ENCODE measurements at regions not wholly inside any gene's neighbourhood (a gene's known extent, or its start where the extent isn't known, plus 50 kb on each side); places are given as distances from the start of the nearest gene placed in this dataset.
A peak's percentile ranks its signal among the peaks of the same experiment; 100 is the strongest.

- no peak for DNase-seq (ENCODE audit: low read depth in 2 of 2)
These were observed 139.5 kb downstream of the PFKFB3 start for GRCh38 chr10:6342096-6342685.

DNA sequence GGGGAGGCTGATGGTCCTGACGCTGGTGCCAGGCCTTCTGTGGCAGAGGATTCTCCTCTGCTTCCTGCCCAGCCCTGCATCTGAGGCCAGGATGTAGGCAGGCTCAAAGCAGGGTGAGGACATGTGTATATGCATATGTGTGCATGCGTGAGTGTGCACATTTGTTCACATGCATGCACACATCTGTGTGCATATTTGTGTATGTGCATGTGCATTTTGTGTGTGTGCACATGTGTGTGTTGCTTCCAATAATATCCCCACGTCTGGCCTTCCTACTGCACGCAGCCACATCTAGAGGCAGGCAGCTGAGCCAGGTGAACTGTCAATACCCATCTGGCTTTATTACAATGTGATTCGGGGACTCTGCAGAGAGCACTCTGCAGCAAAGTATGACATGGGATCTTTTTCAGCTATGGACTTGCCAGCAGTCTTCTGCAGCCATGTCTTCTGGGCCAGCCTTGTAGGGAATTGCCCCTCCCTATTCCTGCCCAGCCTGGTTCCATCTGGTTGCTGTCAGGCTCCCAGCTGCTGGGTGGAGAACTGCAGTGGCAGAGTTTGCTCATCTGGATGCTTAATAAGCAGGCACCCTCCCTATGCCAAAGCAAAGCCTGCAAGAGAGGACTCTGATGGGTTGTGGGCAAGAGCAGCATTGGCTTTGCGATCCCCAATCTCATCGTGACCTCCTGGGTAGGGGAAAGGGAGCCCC is 140.7 kb downstream of the PFKFB3 start:
- no peak for DNase-seq (ENCODE audit: low read depth in 2 of 2)

DNA sequence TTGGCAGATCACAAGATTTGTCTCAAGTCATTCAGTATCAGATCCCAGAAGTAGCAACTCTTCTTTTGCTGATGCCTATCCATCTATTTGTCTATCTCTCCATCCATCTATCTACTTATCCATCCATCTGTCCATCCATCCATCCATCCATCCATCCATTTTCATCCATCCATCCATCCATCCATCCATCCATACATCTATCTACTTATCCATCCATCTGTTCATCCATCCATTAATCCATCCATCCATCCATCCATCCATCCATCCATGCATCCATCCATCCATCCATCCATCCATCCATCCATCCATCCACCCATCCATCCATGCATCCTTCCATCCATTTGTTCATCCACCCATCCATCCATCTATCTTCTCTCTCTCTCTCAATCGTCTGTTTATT is 142.7 kb downstream of the PFKFB3 start:
- no peak for DNase-seq (ENCODE audit: low read depth in 2 of 2)

- DNase-seq (ENCODE audit: low read depth in 2 of 2): no peak
These were observed 143.9 kb downstream of the PFKFB3 start for GRCh38 chr10:6346631-6347030.

GRCh38 chr10:6347391-6347951 is 144.7 kb downstream of the PFKFB3 start:
- peak in 1 of 2 donors; percentile 17 for DNase-seq (ENCODE audit: low read depth in 2 of 2)

GRCh38 chr10:6348096-6348874 is 145.6 kb downstream of the PFKFB3 start:
- DNase-seq (ENCODE audit: low read depth in 2 of 2): peak; percentile 58 to 64

GRCh38 chr10:6349846-6350535 is 147.3 kb downstream of the PFKFB3 start:
- DNase-seq (ENCODE audit: low read depth in 2 of 2): no peak

DNA sequence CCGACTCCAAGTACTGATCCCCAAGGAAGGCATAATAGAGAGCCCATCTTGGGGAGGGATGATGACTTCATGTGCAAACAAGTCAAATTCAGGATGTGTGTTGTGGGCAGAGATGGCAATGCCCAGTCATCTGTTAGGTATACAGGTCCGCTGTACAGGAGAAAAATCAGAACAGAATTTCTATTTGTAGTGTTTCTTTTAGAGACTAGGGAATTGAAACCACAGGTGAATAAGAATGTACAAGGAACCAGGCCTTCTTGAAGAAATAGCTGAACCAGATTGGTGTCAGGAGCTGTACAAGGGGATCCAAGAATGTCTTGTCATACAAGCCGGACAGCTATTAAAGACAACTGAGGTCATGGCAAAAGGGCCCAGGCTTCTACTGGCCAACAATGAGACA is 147.9 kb downstream of the PFKFB3 start:
- no peak for DNase-seq (ENCODE audit: low read depth in 2 of 2)

GRCh38 chr10:6351495-6351894 is 148.8 kb downstream of the PFKFB3 start:
- DNase-seq (ENCODE audit: low read depth in 2 of 2): no peak

DNA sequence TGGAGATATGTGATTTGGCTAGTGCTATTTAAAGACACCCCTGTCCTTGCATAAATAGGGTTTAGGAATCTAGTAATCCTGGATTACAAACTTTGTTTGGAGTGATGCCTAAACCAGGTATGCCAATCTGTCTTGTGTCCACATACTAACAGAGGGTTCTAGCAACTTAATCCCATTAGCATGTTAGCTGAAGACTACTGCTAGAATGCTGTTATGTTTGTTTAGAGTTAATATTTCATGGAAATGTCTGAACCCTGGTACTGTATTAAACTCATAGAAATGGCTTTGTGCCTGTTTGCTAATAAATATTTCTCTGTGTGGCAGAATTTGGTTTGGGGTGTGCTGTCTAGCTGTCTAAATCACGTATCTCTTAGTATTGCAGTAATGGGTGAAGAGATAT is 150.8 kb downstream of the PFKFB3 start:
- no peak for DNase-seq (ENCODE audit: low read depth in 2 of 2)

GRCh38 chr10:6354168-6354772 is 151.5 kb downstream of the PFKFB3 start:
- DNase-seq (ENCODE audit: low read depth in 2 of 2): no peak

GRCh38 chr10:6356280-6356793 is 153.6 kb downstream of the PFKFB3 start:
- no peak for DNase-seq (ENCODE audit: low read depth in 2 of 2)

DNA sequence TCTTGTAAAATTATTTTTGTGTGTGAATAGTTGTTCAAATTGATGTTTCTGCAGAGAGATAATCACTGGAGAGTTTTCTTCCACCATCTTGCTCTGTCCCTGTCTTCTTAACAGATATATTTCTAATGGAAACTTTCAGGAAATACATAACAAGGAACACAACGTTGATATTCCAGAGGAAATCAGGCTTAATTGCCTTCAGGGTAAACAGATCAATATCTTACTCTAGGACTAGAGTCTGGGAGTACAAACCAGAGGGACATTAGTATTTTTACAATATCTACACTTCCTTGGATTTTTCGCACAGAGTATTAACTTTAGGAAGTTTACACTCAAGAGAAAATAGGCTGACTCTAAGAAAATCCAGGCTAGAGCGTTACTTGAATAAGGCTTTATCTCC is 159.1 kb downstream of the PFKFB3 start:
- no peak for DNase-seq (ENCODE audit: low read depth in 2 of 2)

DNA sequence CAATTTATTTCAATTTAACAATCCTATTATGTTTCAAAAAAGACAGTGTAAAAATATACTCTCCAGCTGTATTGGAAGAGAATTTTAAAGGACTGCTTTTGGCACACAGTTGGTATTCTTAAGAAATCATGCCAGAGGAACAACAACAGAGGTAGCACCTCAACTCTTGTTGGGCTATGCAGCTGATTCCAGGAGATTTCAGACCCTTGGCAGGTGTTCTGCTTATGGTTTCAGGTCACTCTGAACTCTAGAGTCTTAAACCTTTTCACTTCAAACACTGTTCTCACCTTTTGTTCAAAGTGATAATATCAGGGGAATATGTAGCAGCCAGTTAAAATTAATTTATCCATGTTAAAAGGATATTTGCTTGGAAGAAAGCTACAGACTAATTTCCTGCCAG is 160.1 kb downstream of the PFKFB3 start:
- DNase-seq (ENCODE audit: low read depth in 2 of 2): no peak

DNA sequence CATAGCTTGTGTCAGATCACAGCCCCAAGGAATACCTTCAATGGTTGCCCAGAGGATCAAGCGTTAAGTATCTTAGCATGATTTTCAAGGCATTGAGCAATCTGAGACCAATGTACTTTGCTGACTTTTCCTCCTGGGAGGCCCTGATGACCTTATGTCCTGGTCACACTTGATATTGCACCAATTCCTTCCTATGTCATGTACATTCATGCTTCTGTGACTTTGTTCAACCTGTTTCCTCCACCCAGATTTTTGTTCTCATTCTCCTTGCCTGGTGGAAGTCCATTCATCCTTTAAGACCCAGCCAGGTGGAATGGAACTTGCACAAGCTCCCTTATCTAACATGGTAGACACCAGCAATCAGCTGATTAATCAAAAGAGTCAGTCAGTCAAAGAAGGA is 160.8 kb downstream of the PFKFB3 start:
- no peak for DNase-seq (ENCODE audit: low read depth in 2 of 2)

- DNase-seq (ENCODE audit: low read depth in 2 of 2): no peak
These were observed 161.6 kb downstream of the PFKFB3 start for GRCh38 chr10:6364283-6364682.

- no peak for DNase-seq (ENCODE audit: low read depth in 2 of 2)
These were observed 162.2 kb downstream of the PFKFB3 start for GRCh38 chr10:6364893-6365292.

GRCh38 chr10:6365384-6365783 is 162.7 kb downstream of the PFKFB3 start:
- DNase-seq (ENCODE audit: low read depth in 2 of 2): no peak
